GM20000 (cell line): ENCODE measurements at regions not wholly inside any gene's neighbourhood (a gene's known extent, or its start where the extent isn't known, plus 50 kb on each side); places are given as distances from the start of the nearest gene placed in this dataset.
"Not testable (repeated sequence)": the region's sequence is repeated elsewhere in the genome, so short reads cannot be mapped to it uniquely, and the experiment has no call there.

ENCODE experiments used
- DNase-seq: peaks from one replicate; pipeline ENCODE4 v3.0.0; 2012; ENCODE audit warnings: low spot score
- CTCF ChIP-seq: IDR thresholded peaks from 2 replicates; pipeline ENCODE4 v1.5.1; 2012; ENCODE audit warnings: mild to moderate bottlenecking, control low read depth; ENCODE audit errors: extremely low read depth, missing control alignments

GRCh38 chr18:14978962-14979535, 231.1 kb downstream of the ANKRD30B start:
- no peak for TF ChIP-seq CTCF
- no peak for DNase-seq

GRCh38 chr18:14979875-14980274, 231.9 kb downstream of the ANKRD30B start:
- no peak for TF ChIP-seq CTCF
- no peak for DNase-seq

GRCh38 chr18:14984531-14984930, 236.6 kb downstream of the ANKRD30B start:
- DNase-seq = not testable (repeated sequence)

GRCh38 chr18:14985291-14986013, 237.5 kb downstream of the ANKRD30B start:
- not testable (repeated sequence) for DNase-seq

- DNase-seq = not testable (repeated sequence)
These were observed 239.4 kb downstream of the ANKRD30B start for GRCh38 chr18:14987377-14987776.

GRCh38 chr18:14987960-14988710, 240.2 kb downstream of the ANKRD30B start:
- not testable (repeated sequence) for DNase-seq

GRCh38 chr18:14989569-14989968, 241.6 kb downstream of the ANKRD30B start:
- not testable (repeated sequence) for DNase-seq

- DNase-seq = not testable (repeated sequence)
These were observed 244.0 kb downstream of the ANKRD30B start for GRCh38 chr18:14991934-14992445.

GRCh38 chr18:14992758-14993157, 244.8 kb downstream of the ANKRD30B start:
- DNase-seq = not testable (repeated sequence)

GRCh38 chr18:14995023-14995422, 247.1 kb downstream of the ANKRD30B start:
- not testable (repeated sequence) for DNase-seq

- TF ChIP-seq CTCF = no peak
These were observed 249.4 kb downstream of the ANKRD30B start for GRCh38 chr18:14997357-14997756.

GRCh38 chr18:14997899-14998298, 249.9 kb downstream of the ANKRD30B start:
- not testable (repeated sequence) for DNase-seq

More at GRCh38 chr18:14997357-14997756, 249.4 kb downstream of the ANKRD30B start:
- no peak for DNase-seq

- not testable (repeated sequence) for DNase-seq
These were observed 250.5 kb downstream of the ANKRD30B start for GRCh38 chr18:14998360-14999042.
